ENCODE measurements at regions not wholly inside any gene's neighbourhood (a gene's known extent, or its start where the extent isn't known, plus 50 kb on each side); places are given as distances from the start of the nearest gene placed in this dataset.

GRCh38 chr4:133593764-133594163 lies 444.7 kb downstream of the PCDH10 start:
- H3K9me3 ChIP-seq (ENCODE audit: control insufficient read depth, insufficient read depth, low read depth, low read length) = no peaks in the 10 kb centered on the region
- H3K4me1 ChIP-seq (ENCODE audit: control insufficient read depth, insufficient read depth, low read length) = no peaks in the 10 kb centered on the region
- H3K36me3 ChIP-seq (ENCODE audit: control insufficient read depth, insufficient read depth, low read length) = no peaks in the 10 kb centered on the region
- no peak for ATAC-seq
- in situ Hi-C loops (cut with HindIII; ENCODE audit: low pct_unique_long_range_greater_than_20kb, low sequenced_read_pairs) = no loop called here
- BruUV-seq (replicated peaks) = no TSS peak
- DNase-seq (ENCODE audit: low read depth, low spot score) = no peak
- CTCF ChIA-PET = no interaction called here
- intact Hi-C loops (cut with micrococcal nuclease; ENCODE audit: unreplicated experiment) = no loop called here
- H3K27ac ChIP-seq (ENCODE audit: low read length) = no peak overlapping the region
- POLR2A ChIA-PET = no interaction called here
- no peak overlapping the region for H3K4me3 ChIP-seq (ENCODE audit: low read depth in 2 of 2, low read length in 2 of 2)
- H3K27me3 ChIP-seq (ENCODE audit: control insufficient read depth, insufficient read depth, low read length) = no peaks in the 10 kb centered on the region
- TF ChIP-seq REST (IDR thresholded peaks at IDR 0.05; ENCODE audit: insufficient read depth in 1 of 2, low read depth in 2 of 2, low read length in 1 of 2) (no peak), CTCF (IDR thresholded peaks at IDR 0.05) (no peak), TCF7L2 (IDR thresholded peaks at IDR 0.05; ENCODE audit: low read depth, low read length) (no peak), SIN3A (IDR thresholded peaks at IDR 0.05; ENCODE audit: borderline replicate concordance, insufficient read depth, low read depth, low read length) (no peak), POLR2AphosphoS5 (IDR thresholded peaks at IDR 0.05; ENCODE audit: low read depth, low read length) (no peak)

GRCh38 chr4:133592591-133592990 lies 443.5 kb downstream of the PCDH10 start:
- ATAC-seq (no peak), DNase-seq (ENCODE audit: low read depth, low spot score) (no peak)
- H3K4me1 ChIP-seq (ENCODE audit: control insufficient read depth, insufficient read depth, low read length) = no peaks in the 10 kb centered on the region
- BruUV-seq (replicated peaks) = no TSS peak
- H3K36me3 ChIP-seq (ENCODE audit: control insufficient read depth, insufficient read depth, low read length) = no peaks in the 10 kb centered on the region
- no peak overlapping the region for H3K4me3 ChIP-seq (ENCODE audit: low read depth in 2 of 2, low read length in 2 of 2)
- ChIA-PET CTCF (no interaction called here), POLR2A (no interaction called here)
- H3K27ac ChIP-seq (ENCODE audit: low read length) = no peak overlapping the region
- TF ChIP-seq REST (IDR thresholded peaks at IDR 0.05; ENCODE audit: insufficient read depth in 1 of 2, low read depth in 2 of 2, low read length in 1 of 2) (no peak), SIN3A (IDR thresholded peaks at IDR 0.05; ENCODE audit: borderline replicate concordance, insufficient read depth, low read depth, low read length) (no peak)
- in situ Hi-C loops (cut with HindIII; ENCODE audit: low pct_unique_long_range_greater_than_20kb, low sequenced_read_pairs) (no loop called here), intact Hi-C loops (cut with micrococcal nuclease; ENCODE audit: unreplicated experiment) (no loop called here)
- H3K27me3 ChIP-seq (ENCODE audit: control insufficient read depth, insufficient read depth, low read length) = no peaks in the 10 kb centered on the region
- no peaks in the 10 kb centered on the region for H3K9me3 ChIP-seq (ENCODE audit: control insufficient read depth, insufficient read depth, low read depth, low read length)

Data from Panc1 (cell line).